K562 (cell line): ENCODE measurements at regions not wholly inside any gene's neighbourhood (a gene's known extent, or its start where the extent isn't known, plus 50 kb on each side); places are given as distances from the start of the nearest gene placed in this dataset.
A peak's percentile ranks its signal among the peaks of the same experiment; 100 is the strongest.

Experiments
- ATAC-seq: fragments of 200-7000 bp; cut with Tn5 transposase; 3 replicates; pipeline ENCODE4 v1.9.1; 2020; ENCODE audit warnings: moderate library complexity
- BruUV-seq: library from RNA; stranded (reverse); fragments of 400-500 nt; replicated peaks from 2 replicates; lab custom pipeline; 2021; lab: Mats Ljungman, UMichigan
- CTCF ChIA-PET: fragments of 300-600 bp; formaldehyde crosslinking; extraction: SDS; loops from one replicate; lab custom pipeline; 2021; ENCODE audit warnings: low intra/inter-chr PET ratio; lab: Yijun Ruan, JAX
- POLR2A ChIA-PET: fragments of 300-600, 350-650 bp; sonication (Branson Sonifier 250); formaldehyde crosslinking; extraction: SDS; loops from one replicate; lab custom pipeline; 2021; ENCODE audit warnings: antibody characterized with exemption, inconsistent platforms; lab: Yijun Ruan, JAX
- DNase-seq, 4 experiments: peaks; one replicate each; pipeline versions ENCODE4 v3.0.0 to v3.0.0-alpha.2; 2011 to 2018; ENCODE audit warnings: low spot score in 3 of 4, mixed read lengths in 3 of 4; ENCODE audit errors: extremely low read depth in 1 of 4
- FAIRE-seq: peaks from 2 replicates; lab custom pipeline; 2011; peaks lifted over from hg19 to GRCh38; lab: Jason Lieb, UNC
- H2AFZ ChIP-seq: 2 replicates; pipeline ENCODE4 v1.6.0; 2011; ENCODE audit warnings: low read depth, low read length, control low read depth, inconsistent platforms
- H3K27ac ChIP-seq: fragments of 200-600 bp; 3 replicates; pipeline ENCODE4 v1.8.0; 2011; ENCODE audit warnings: low read depth, mild to moderate bottlenecking, control low read depth, inconsistent platforms, low read length, moderate library complexity, mixed read lengths; ENCODE audit errors: extremely low read depth
- H3K27me3 ChIP-seq, 2 experiments: fragments of 300-600 bp in 1 of 2; 2 replicates in 1 of 2; 3 replicates in 1 of 2; pipeline versions ENCODE4 v1.6.0 to v1.8.0; 2011; ENCODE audit warnings: inconsistent platforms in 2 of 2, low read length in 2 of 2, mild to moderate bottlenecking in 1 of 2, mixed read lengths in 1 of 2, moderate library complexity in 1 of 2; ENCODE audit not compliant: control insufficient read depth in 2 of 2, insufficient read depth in 2 of 2
- H3K36me3 ChIP-seq: fragments of 300-600 bp; 3 replicates; pipeline ENCODE4 v1.8.0; 2011; ENCODE audit warnings: mild to moderate bottlenecking, low read length, inconsistent platforms; ENCODE audit not compliant: control insufficient read depth, insufficient read depth
- H3K4me1 ChIP-seq, 2 experiments: fragments of 200-600 bp in 1 of 2; replicated peaks in 1 of 2; 2 replicates in 1 of 2; 3 replicates in 1 of 2; pipeline versions ENCODE4 v1.5.1 to v1.8.0; 2011; ENCODE audit warnings: inconsistent platforms in 2 of 2, low read length in 2 of 2, mild to moderate bottlenecking in 1 of 2, mixed read lengths in 1 of 2, moderate library complexity in 1 of 2; ENCODE audit not compliant: control insufficient read depth in 2 of 2, insufficient read depth in 2 of 2
- H3K4me2 ChIP-seq: 2 replicates; pipeline ENCODE4 v1.6.1; 2011; ENCODE audit warnings: low read length, control low read depth, inconsistent platforms, mixed read lengths; ENCODE audit not compliant: insufficient read depth
- H3K4me3 ChIP-seq: fragments of 200-600 bp; sonication (generic), shearing (Covaris generic); 2 replicates; pipeline ENCODE4 v1.5.1; 2016; ENCODE audit warnings: control low read depth, inconsistent platforms
- H3K79me2 ChIP-seq: fragments of 200-600 bp; 3 replicates; pipeline ENCODE4 v1.8.0; 2011; ENCODE audit warnings: low read length, inconsistent platforms; ENCODE audit not compliant: control insufficient read depth, insufficient read depth
- H3K9ac ChIP-seq, 2 experiments: 2 replicates each; pipeline versions ENCODE4 v1.6.0 to v1.6.1; 2011; ENCODE audit warnings: low read depth in 2 of 2, low read length in 2 of 2, control low read depth in 1 of 2, inconsistent platforms in 1 of 2, mild to moderate bottlenecking in 1 of 2, mixed read lengths in 1 of 2; ENCODE audit not compliant: insufficient read depth in 1 of 2
- H3K9me1 ChIP-seq: one replicate; pipeline ENCODE4 v1.6.0; 2011; ENCODE audit warnings: inconsistent platforms, mild to moderate bottlenecking, low read length, moderate library complexity; ENCODE audit not compliant: control insufficient read depth, insufficient read depth
- H3K9me3 ChIP-seq: replicated peaks from 2 replicates; pipeline ENCODE4 v1.5.1; 2011; ENCODE audit warnings: low read depth, low read length, inconsistent platforms; ENCODE audit not compliant: control insufficient read depth, insufficient read depth
- H4K20me1 ChIP-seq: replicated peaks from 2 replicates; pipeline ENCODE4 v1.6.1; 2011; ENCODE audit warnings: low read length, inconsistent platforms, mixed read lengths; ENCODE audit not compliant: control insufficient read depth, insufficient read depth
- ATF2 ChIP-seq: sonication (generic); formaldehyde crosslinking; IDR thresholded peaks from 2 replicates; pipeline ENCODE4 v1.8.1; 2022; ENCODE audit warnings: missing genetic modification reagents
- BCOR ChIP-seq: fragments of 450-650 bp; IDR thresholded peaks from 2 replicates; pipeline ENCODE4 v1.6.1; 2016
- CEBPB ChIP-seq: fragments of 450-650 bp; IDR thresholded peaks from 2 replicates; pipeline ENCODE4 v1.6.1; 2016; ENCODE audit warnings: missing genetic modification characterization, missing compliant biosample characterization
- DPF2 ChIP-seq: fragments of 450-650 bp; IDR thresholded peaks from 2 replicates; pipeline ENCODE4 v1.6.1; 2016
- GTF2F1 ChIP-seq: IDR thresholded peaks from 2 replicates; pipeline ENCODE4 v1.6.1; 2011; ENCODE audit warnings: low read depth, low read length, improper control_type of control experiment
- KLF1 ChIP-seq: fragments of 450-650 bp; IDR thresholded peaks from 2 replicates; pipeline ENCODE4 v1.6.1; 2016; ENCODE audit warnings: missing genetic modification characterization, missing compliant biosample characterization
- MAX ChIP-seq: sonication (generic); formaldehyde crosslinking; IDR thresholded peaks from 2 replicates; pipeline ENCODE4 v1.9.0; 2022; ENCODE audit warnings: mild to moderate bottlenecking, missing genetic modification reagents
- MLLT1 ChIP-seq, 2 experiments: fragments of 450-650 bp; IDR thresholded peaks; 2 replicates each; pipeline ENCODE4 v1.6.1; 2016
- MXI1 ChIP-seq: IDR thresholded peaks from 2 replicates; pipeline ENCODE4 v1.6.1; 2011; ENCODE audit warnings: low read depth, mild to moderate bottlenecking, improper control_type of control experiment, low read length
- NEUROD1 ChIP-seq: fragments of 150-350 bp; IDR thresholded peaks from 2 replicates; pipeline ENCODE4 v1.6.1; 2014; ENCODE audit warnings: borderline replicate concordance, low read length, low read depth; ENCODE audit not compliant: partially characterized antibody
- POLR2H ChIP-seq: IDR thresholded peaks from 2 replicates; pipeline ENCODE4 v1.6.1; 2016; ENCODE audit warnings: missing genetic modification characterization, low read depth, mild to moderate bottlenecking, control low read depth, missing compliant biosample characterization, moderate library complexity
- RFX1 ChIP-seq: fragments of 450-650 bp; IDR thresholded peaks from 2 replicates; pipeline ENCODE4 v1.6.1; 2016; ENCODE audit warnings: mild to moderate bottlenecking, moderate library complexity
- SREBF1 ChIP-seq: fragments of 150-350 bp; IDR thresholded peaks from 2 replicates; pipeline ENCODE4 v1.6.1; 2014; ENCODE audit warnings: antibody characterized with exemption, low read depth, low read length, borderline replicate concordance
- ZNF431 ChIP-seq: sonication (generic); formaldehyde crosslinking; IDR thresholded peaks from 2 replicates; pipeline ENCODE4 v1.8.0; 2022; ENCODE audit warnings: mild to moderate bottlenecking, missing genetic modification reagents
- ZNF518B ChIP-seq: fragments of 250-450 bp; sonication (Bioruptor Pico); IDR thresholded peaks from 2 replicates; pipeline ENCODE4 v1.5.0; 2021; ENCODE audit warnings: mild to moderate bottlenecking, moderate library complexity
- ZNF76 ChIP-seq: fragments of 250-450 bp; sonication (Bioruptor Pico); IDR thresholded peaks from 2 replicates; pipeline ENCODE4 v1.4.0; 2020; ENCODE audit warnings: mild to moderate bottlenecking, moderate library complexity, borderline replicate concordance
- WGBS: fragments of 100-300 bp; shearing (Covaris generic); methylation state at CpG from one replicate; pipeline ENCODE4 v1.1.6; 2016; ENCODE audit warnings: low coverage, mixed read lengths; ENCODE audit not compliant: insufficient coverage; ENCODE audit errors: missing lambda C conversion rate; 5-methylcytosine and 5-hydroxymethylcytosine counted together
- in situ Hi-C: fragments of 300-500 bp; cut with MboI; formaldehyde crosslinking; loops from 4 replicates; pipeline ENCODE4 v1.15.0; 2018; ENCODE audit warnings: inconsistent platforms, mixed read lengths
- intact Hi-C: fragments of 100-400 bp; cut with micrococcal nuclease; formaldehyde crosslinking; loops from 2 replicates; pipeline ENCODE4 v1.14.2; 2022

GRCh38 chr12:124411953-124412645, 117.2 kb downstream of the RFLNA start:
- POLR2A ChIA-PET: no interaction called here
- DNase-seq (no peak), ATAC-seq (no peak), FAIRE-seq (no peak)
- WGBS: 93% methylated on average over 19 of the region's 22 CpGs
- no peak overlapping the region for H2AFZ ChIP-seq
- peaks cover 0 to 38% of the 10 kb centered on the region in 2 experiments; a peak in 2 of 5 replicates for H3K4me1 ChIP-seq
- H3K4me3 ChIP-seq: no peak overlapping the region
- H3K9me3 ChIP-seq: no peaks in the 10 kb centered on the region
- BruUV-seq: no TSS peak
- TF ChIP-seq NEUROD1 (no peak), RFX1 (no peak), ZNF518B (CRISPR knock-in tag) (no peak), CEBPB (tag) (no peak), ZNF76 (no peak), ZNF431 (CRISPR knock-in tag) (no peak), MAX (CRISPR knock-in tag) (no peak), ATF2 (CRISPR knock-in tag) (no peak), DPF2 (no peak), MLLT1 (IDR thresholded peaks at IDR 0.05) (no peak), KLF1 (tag) (no peak), SREBF1 (no peak), BCOR (no peak), GTF2F1 (no peak), MXI1 (no peak), POLR2H (no peak)
- H3K9me1 ChIP-seq: no peaks in the 10 kb centered on the region
- no peaks in the 10 kb centered on the region for H3K79me2 ChIP-seq
- H4K20me1 ChIP-seq: no peaks in the 10 kb centered on the region
- CTCF ChIA-PET: no interaction called here
- no peaks in the 10 kb centered on the region for H3K27me3 ChIP-seq
- intact Hi-C loops: no loop called here
- H3K4me2 ChIP-seq: no peak overlapping the region
- in situ Hi-C loops: no loop called here
- peak overlapping the region in 1 of 2 experiments; percentile 68; a peak in 1 of 4 replicates for H3K9ac ChIP-seq
- H3K27ac ChIP-seq: no peak overlapping the region
- peaks cover 11% of the 10 kb centered on the region; the same call in 2 of the 3 replicates for H3K36me3 ChIP-seq
